GM13976 (cell line): ENCODE measurements at regions not wholly inside any gene's neighbourhood (a gene's known extent, or its start where the extent isn't known, plus 50 kb on each side); places are given as distances from the start of the nearest gene placed in this dataset.

Experiments
- DNase-seq: peaks from one replicate; pipeline ENCODE4 v3.0.0; 2012; ENCODE audit warnings: low spot score
- CTCF ChIP-seq: IDR thresholded peaks from 2 replicates; pipeline ENCODE4 v1.5.1; 2012; ENCODE audit warnings: borderline replicate concordance, mild to moderate bottlenecking; ENCODE audit not compliant: insufficient read depth; ENCODE audit errors: extremely low read depth, missing control alignments, control extremely low read depth
- in situ Hi-C: fragments of 300-500 bp; cut with MboI; formaldehyde crosslinking; loops from one replicate; pipeline ENCODE4 v1.12.0; 2022; ENCODE audit warnings: low sequenced_read_pairs, mixed read lengths, inconsistent platforms; ENCODE audit not compliant: unreplicated experiment

DNA sequence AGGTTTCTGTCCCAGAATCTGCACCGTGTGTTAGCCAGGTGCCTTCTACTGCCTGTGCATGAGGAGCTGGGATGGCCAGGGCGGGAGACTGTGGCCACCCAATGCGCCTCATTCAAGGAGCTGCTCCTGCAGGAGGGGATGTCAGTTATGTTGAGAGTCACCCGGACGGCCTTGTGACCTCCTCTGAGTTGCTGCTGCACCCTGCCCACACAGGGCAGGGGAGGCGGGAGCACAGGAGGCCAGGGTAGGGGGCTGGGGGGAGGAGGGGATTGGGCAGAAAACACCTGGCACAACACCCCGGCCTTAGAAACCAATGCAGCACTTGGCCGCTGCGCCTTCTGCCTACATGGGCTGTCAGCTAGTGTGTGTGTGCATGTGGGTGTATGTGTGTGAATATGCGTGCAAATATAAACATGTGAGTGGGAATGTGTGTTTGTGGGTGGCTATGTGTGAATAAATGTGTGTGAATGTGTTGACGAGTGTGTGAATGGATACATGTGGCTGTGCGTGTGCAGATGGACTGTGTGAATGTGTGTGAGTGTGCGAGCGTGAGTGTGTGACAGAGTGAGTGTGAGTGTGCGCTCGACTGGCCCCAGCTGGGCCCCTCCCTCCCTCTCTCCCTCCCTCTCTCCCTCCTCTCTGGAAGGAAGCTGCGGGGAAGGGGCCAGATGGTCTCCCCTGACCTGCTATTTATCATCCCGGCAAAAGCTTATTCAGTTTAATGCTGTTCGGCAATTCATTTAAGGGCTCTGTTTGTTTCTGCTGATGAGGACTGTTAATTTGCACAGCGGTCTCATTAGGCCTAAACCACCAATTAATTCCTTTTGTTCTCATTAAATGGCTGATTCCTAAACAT, 106.9 kb downstream of the TLE3 start:
- TF ChIP-seq CTCF = no peak
- in situ Hi-C loops = no loop called here
- DNase-seq = no peak

- in situ Hi-C loops = no loop called here
- DNase-seq = no peak
- TF ChIP-seq CTCF = no peak
Observed at GRCh38 chr15:69991551-69991980, 106.2 kb downstream of the TLE3 start.

DNA sequence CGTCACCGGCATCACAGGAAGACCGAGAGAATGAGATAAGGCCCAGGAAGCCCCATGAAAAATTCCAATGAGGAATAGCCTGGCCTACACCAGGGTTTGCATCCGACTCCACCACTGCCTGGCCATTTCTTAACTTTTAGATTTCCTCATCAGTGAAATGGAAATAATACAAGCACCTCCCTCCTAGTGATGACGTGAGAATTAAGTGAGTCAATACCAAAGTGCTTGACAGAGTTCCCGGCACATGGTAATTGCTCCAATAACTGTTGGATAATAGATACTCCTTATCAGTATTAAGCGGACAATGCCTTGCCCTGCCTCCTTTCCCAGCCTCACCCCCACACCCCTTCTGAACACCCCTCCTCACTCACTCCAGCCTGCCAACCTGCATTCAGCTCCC, 105.4 kb downstream of the TLE3 start:
- no peak for TF ChIP-seq CTCF
- in situ Hi-C loops = no loop called here
- DNase-seq = no peak

DNA sequence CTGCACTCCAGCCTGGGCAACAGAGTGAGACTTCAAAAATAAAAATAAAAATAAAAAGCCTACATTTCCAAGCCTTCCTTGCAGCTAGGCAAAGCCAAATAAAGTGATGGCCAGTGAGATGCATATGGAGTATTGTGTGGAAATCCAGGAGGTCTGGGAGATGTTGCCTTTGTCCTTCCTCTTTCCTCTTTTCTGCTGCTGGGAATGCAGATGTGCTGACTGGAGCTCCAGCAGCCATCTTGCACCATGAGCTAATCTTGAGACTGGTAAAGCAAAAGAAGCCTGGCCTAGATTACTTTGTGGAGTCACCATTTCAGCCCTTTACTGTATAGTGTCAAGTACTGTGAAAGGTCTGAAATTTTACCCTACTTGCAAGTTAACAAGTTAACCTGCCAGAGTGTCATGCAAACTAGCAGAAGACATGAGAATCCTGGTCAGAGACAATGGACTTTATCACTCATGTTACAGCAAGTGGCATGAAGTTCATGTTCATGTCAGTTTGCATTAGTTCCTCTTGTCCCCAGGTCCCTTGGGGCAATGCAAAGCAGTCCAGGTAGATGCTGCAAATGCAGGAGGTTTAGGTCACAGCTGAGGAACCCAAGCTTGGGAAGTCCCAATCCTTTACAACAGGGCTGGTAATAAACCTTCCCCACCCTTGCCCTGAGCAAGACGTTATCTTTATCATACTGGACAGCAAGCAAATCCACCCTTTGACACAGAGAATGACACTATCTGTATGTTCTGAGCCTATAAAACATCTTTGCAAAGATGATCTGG, 103.1 kb downstream of the TLE3 start:
- no peak for DNase-seq
- TF ChIP-seq CTCF = no peak
- in situ Hi-C loops = no loop called here

DNA sequence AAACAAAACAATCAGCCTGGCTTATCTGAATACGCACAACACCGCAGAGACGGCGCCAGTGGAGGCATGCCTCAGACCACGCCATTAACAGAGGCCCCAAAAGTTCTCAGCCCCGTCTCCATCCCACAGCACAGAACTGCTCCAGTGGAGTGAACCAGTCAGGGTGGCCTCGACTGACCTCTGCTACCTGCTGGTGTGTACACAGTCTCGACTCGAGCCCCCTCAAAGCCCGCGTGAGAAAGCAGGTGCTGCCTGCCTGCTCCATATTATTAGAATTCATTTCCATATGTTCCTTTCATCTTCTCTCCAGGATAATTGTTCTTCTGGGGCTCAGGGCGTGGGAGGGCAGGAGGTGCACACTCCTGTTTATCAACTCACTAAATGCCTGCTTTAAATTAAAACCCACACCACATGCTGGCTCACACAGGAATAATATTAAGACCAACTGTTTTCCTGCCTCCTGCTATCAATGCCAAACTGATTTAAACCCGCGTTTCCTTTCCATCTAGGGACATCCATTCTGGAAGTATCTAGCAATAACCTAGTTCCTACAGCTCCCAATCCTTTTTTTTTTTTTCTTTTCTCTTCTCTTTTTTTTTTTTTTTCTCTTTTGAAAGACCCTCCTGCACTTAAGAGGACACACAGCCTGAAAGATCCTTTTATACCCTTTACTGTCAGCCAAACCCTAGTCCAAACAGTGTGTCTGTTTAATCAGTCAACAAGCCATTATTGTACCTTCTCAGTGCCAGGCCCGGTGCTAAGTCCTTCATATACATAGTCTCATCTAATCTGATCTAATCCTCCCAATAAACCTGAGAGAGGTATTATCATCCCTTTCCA, 101.2 kb downstream of the TLE3 start:
- no peak for DNase-seq
- in situ Hi-C loops = no loop called here

More for the DNA sequence above, 101.2 kb downstream of the TLE3 start:
- TF ChIP-seq CTCF = no peak
